CD14-positive monocyte (primary cell): ENCODE measurements at regions not wholly inside any gene's neighbourhood (a gene's known extent, or its start where the extent isn't known, plus 50 kb on each side); places are given as distances from the start of the nearest gene placed in this dataset.
A peak's percentile ranks its signal among the peaks of the same experiment; 100 is the strongest.

Experiments
- DNase-seq, 3 donors: peaks; one replicate each; pipeline ENCODE4 v3.0.0-alpha.2; 2011 to 2022
- H2AFZ ChIP-seq: 2 replicates; pipeline ENCODE4 v1.6.0; 2012; ENCODE audit warnings: mild to moderate bottlenecking, low read depth, low read length, inconsistent platforms; ENCODE audit not compliant: insufficient read depth, poor library complexity, severe bottlenecking
- H3K27ac ChIP-seq, 2 donors: 1 replicate in 1 of 2; 2 replicates in 1 of 2; pipeline ENCODE4 v1.5.1; 2012 to 2013; ENCODE audit warnings: low read length in 2 of 2, control low read depth in 1 of 2, inconsistent platforms in 1 of 2, low read depth in 1 of 2, mild to moderate bottlenecking in 1 of 2
- H3K27me3 ChIP-seq, 2 donors: one replicate each; pipeline versions ENCODE4 v1.6.0 to v1.6.1; 2011 to 2013; ENCODE audit warnings: low read length in 2 of 2; ENCODE audit not compliant: control insufficient read depth in 2 of 2, insufficient read depth in 2 of 2
- H3K36me3 ChIP-seq, 2 donors: replicated peaks in 1 of 2; 1 replicate in 1 of 2; 2 replicates in 1 of 2; pipeline versions ENCODE4 v1.5.1 to v1.6.1; 2012 to 2013; ENCODE audit warnings: low read length in 2 of 2, control low read depth in 1 of 2, inconsistent platforms in 1 of 2, mild to moderate bottlenecking in 1 of 2; ENCODE audit not compliant: insufficient read depth in 2 of 2, control insufficient read depth in 1 of 2
- H3K4me1 ChIP-seq, 2 donors: 1 replicate in 1 of 2; 2 replicates in 1 of 2; pipeline versions ENCODE4 v1.5.1 to v1.6.1; 2012 to 2013; ENCODE audit warnings: low read length in 2 of 2, control low read depth in 1 of 2, inconsistent platforms in 1 of 2, mild to moderate bottlenecking in 1 of 2, moderate library complexity in 1 of 2; ENCODE audit not compliant: insufficient read depth in 2 of 2, control insufficient read depth in 1 of 2
- H3K4me2 ChIP-seq: replicated peaks from 2 replicates; pipeline ENCODE3; 2012; ENCODE audit warnings: low read length, moderate library complexity, mild to moderate bottlenecking; ENCODE audit not compliant: poor library complexity, severe bottlenecking; ENCODE audit errors: extremely low read depth
- H3K4me3 ChIP-seq, 3 experiments: fragments of 200-600 bp in 1 of 3; sonication (generic) in 1 of 3; replicated peaks in 1 of 3; 1 replicate in 2 of 3; 2 replicates in 1 of 3; pipeline ENCODE4 v1.5.1; 2011 to 2013; ENCODE audit warnings: low read length in 3 of 3, mild to moderate bottlenecking in 3 of 3, control low read depth in 2 of 3, low read depth in 2 of 3, inconsistent platforms in 1 of 3, moderate library complexity in 1 of 3
- H3K79me2 ChIP-seq: 2 replicates; pipeline ENCODE4 v1.6.0; 2012; ENCODE audit warnings: mild to moderate bottlenecking, control low read depth, inconsistent platforms, low read length, moderate library complexity; ENCODE audit not compliant: insufficient read depth
- H3K9ac ChIP-seq: 2 replicates; pipeline ENCODE4 v1.6.0; 2017; ENCODE audit warnings: low read length, mild to moderate bottlenecking; ENCODE audit not compliant: insufficient read depth, poor library complexity, severe bottlenecking
- H3K9me3 ChIP-seq, 2 donors: replicated peaks in 1 of 2; 1 replicate in 1 of 2; 2 replicates in 1 of 2; pipeline versions ENCODE4 v1.5.1 to v1.6.1; 2012 to 2013; ENCODE audit warnings: low read length in 2 of 2, control low read depth in 1 of 2; ENCODE audit not compliant: control insufficient read depth in 1 of 2, insufficient read depth in 1 of 2
- H4K20me1 ChIP-seq: 2 replicates; pipeline ENCODE4 v1.6.0; 2012; ENCODE audit warnings: mild to moderate bottlenecking, low read length, control low read depth, moderate library complexity; ENCODE audit not compliant: insufficient read depth
- H3K27ac Mint-ChIP-seq, 7 donors: one replicate each; pipeline ENCODE4 v1.8.0; 2020; ENCODE audit warnings: mild to moderate bottlenecking in 7 of 7, mixed read lengths in 7 of 7, moderate library complexity in 6 of 7, inconsistent platforms in 2 of 7
- H3K27me3 Mint-ChIP-seq, 3 donors: one replicate each; pipeline ENCODE4 v1.8.0; 2021 to 2022; ENCODE audit warnings: low read depth in 3 of 3, mild to moderate bottlenecking in 3 of 3, mixed read lengths in 3 of 3, moderate library complexity in 3 of 3, inconsistent platforms in 1 of 3
- H3K36me3 Mint-ChIP-seq, 2 donors: one replicate each; pipeline ENCODE4 v1.8.0; 2020; ENCODE audit warnings: mixed read lengths in 2 of 2, inconsistent platforms in 1 of 2, mild to moderate bottlenecking in 1 of 2
- H3K4me1 Mint-ChIP-seq: one replicate; pipeline ENCODE4 v1.8.0; 2020; ENCODE audit warnings: mild to moderate bottlenecking, mixed read lengths
- H3K4me3 Mint-ChIP-seq, 2 donors: one replicate each; pipeline ENCODE4 v1.8.0; 2020; ENCODE audit warnings: mild to moderate bottlenecking in 2 of 2, mixed read lengths in 2 of 2, moderate library complexity in 1 of 2
- H3K9me3 Mint-ChIP-seq, 7 donors: one replicate each; pipeline ENCODE4 v1.8.0; 2020 to 2022; ENCODE audit warnings: mixed read lengths in 7 of 7, mild to moderate bottlenecking in 6 of 7, moderate library complexity in 6 of 7, inconsistent platforms in 2 of 7
- WGBS: methylation state at CpG from one replicate; pipeline ENCODE4 v1.1.5; 2013; ENCODE audit warnings: missing lambda C conversion rate; ENCODE audit not compliant: insufficient coverage; 5-methylcytosine and 5-hydroxymethylcytosine counted together
- intact Hi-C, 2 donors: fragments of 100-400 bp; cut with micrococcal nuclease; formaldehyde crosslinking; loops; one replicate each; pipeline versions ENCODE4 v1.15.0 to v1.15.1; 2023
- TF ChIP-seq, protein P1 (sequence below): fragments of 200-600 bp; IDR thresholded peaks from one replicate; pipeline ENCODE4 v1.8.0; 2022; ENCODE audit warnings: antibody characterized with exemption, mild to moderate bottlenecking

DNA sequence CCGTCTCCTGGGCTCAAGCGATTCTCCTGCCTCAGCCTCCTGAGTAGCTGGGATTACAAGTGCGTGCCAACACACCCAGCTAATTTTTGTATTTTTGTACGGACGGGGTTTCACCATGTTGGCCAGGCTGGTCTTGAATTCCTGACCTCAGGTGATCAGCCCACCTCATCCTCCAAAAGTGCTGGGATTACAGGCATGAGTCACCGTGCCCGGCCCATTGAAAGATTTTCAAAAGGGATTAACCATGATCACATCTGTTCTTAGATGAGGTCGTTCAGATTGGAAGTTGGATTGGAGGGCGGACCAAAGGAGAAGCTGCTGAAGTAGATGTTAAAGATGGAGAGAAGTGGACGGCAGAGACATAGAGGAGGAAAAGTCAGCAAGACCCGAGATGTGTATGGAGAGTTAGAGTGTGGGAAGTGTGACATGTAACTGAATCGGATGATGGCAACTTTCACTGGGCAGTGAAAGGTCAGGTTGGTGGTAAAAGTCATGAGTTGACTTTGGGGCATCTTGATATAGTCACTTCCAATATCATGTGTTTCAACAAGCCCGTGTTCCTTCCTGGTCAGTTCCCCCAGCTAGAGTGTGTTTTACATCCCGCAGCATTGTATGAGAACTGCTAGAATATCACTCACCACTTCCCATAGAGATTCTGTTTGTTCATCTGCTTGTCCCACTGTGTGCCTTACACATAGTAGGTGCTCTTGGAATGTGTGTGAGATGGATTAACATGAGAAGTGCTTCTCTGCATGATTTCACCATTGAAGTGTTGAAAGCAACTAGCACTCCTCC lies 54.4 kb upstream of the TINAGL1 start:
- 99% methylated on average over 7 of the region's 14 CpGs for WGBS
- Histone ChIP-seq H3K79me2 (no peaks in the 10 kb centered on the region), H4K20me1 (no peaks in the 10 kb centered on the region), H3K9me3 (no peaks in the 10 kb centered on the region), H3K27ac (peak overlapping the region; percentile 100), H2AFZ (no peak overlapping the region), H3K4me2 (no peak overlapping the region), H3K9ac (no peak overlapping the region), H3K27me3 (no peaks in the 10 kb centered on the region), H3K4me1 (peaks cover 52 to 60% of the 10 kb centered on the region in 2 donors), H3K4me3 (no peak overlapping the region), H3K36me3 (no peaks in the 10 kb centered on the region)
- TF ChIP-seq, protein P1, sequence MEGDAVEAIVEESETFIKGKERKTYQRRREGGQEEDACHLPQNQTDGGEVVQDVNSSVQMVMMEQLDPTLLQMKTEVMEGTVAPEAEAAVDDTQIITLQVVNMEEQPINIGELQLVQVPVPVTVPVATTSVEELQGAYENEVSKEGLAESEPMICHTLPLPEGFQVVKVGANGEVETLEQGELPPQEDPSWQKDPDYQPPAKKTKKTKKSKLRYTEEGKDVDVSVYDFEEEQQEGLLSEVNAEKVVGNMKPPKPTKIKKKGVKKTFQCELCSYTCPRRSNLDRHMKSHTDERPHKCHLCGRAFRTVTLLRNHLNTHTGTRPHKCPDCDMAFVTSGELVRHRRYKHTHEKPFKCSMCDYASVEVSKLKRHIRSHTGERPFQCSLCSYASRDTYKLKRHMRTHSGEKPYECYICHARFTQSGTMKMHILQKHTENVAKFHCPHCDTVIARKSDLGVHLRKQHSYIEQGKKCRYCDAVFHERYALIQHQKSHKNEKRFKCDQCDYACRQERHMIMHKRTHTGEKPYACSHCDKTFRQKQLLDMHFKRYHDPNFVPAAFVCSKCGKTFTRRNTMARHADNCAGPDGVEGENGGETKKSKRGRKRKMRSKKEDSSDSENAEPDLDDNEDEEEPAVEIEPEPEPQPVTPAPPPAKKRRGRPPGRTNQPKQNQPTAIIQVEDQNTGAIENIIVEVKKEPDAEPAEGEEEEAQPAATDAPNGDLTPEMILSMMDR: no peak
- no peak for DNase-seq
- Mint-ChIP-seq H3K27me3 (peaks cover 0 to 2% (median 0%) of the 10 kb centered on the region in 3 donors), H3K36me3 (peaks cover 4 to 8% of the 10 kb centered on the region in 2 donors), H3K4me1 (peaks cover 49% of the 10 kb centered on the region), H3K9me3 (peaks cover 0 to 8% (median 4%) of the 10 kb centered on the region in 7 donors), H3K4me3 (no peak overlapping the region), H3K27ac (peak overlapping the region; percentile 98 to 100 (median 99))
- intact Hi-C loops: loop anchor here (2.0 kb wide), 1 partner anchor 39 kb away; no protein-coding TSS in a partner anchor

DNA sequence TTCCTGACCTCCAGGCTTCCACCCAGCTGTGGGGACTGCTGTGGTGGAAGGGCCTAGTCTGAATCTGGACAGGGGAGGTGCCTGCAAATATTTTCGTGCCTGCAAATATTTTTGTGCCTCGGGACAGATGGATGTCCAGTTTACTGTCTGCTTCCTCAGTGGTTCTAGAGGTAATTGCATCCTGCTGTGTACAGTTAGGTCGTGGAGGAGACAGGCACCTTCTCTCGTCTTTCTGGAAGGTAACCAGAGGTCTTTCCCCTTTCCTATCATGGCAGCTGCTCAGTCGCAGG lies 53.8 kb upstream of the TINAGL1 start:
- Histone ChIP-seq H3K79me2 (no peaks in the 10 kb centered on the region), H3K4me3 (peak overlapping the region in 1 of 3 experiments; percentile 7), H3K9me3 (no peaks in the 10 kb centered on the region), H3K27ac (peak overlapping the region; percentile 100), H3K4me1 (peaks cover 52 to 60% of the 10 kb centered on the region in 2 donors), H3K36me3 (no peaks in the 10 kb centered on the region), H2AFZ (no peak overlapping the region), H4K20me1 (no peaks in the 10 kb centered on the region), H3K27me3 (no peaks in the 10 kb centered on the region), H3K4me2 (no peak overlapping the region), H3K9ac (no peak overlapping the region)
- peaks cover 49% of the 10 kb centered on the region for H3K4me1 Mint-ChIP-seq
- peak overlapping the region; percentile 98 to 100 (median 99) for H3K27ac Mint-ChIP-seq
- DNase-seq: no peak
- peaks cover 4 to 8% of the 10 kb centered on the region in 2 donors for H3K36me3 Mint-ChIP-seq
- 30% methylated on average over 2 of the region's 5 CpGs for WGBS
- peaks cover 0 to 2% (median 0%) of the 10 kb centered on the region in 3 donors for H3K27me3 Mint-ChIP-seq
- intact Hi-C loops: loop anchor here (2.0 kb wide), 1 partner anchor 40 kb away; no protein-coding TSS in a partner anchor
- H3K9me3 Mint-ChIP-seq: peaks cover 0 to 8% (median 4%) of the 10 kb centered on the region in 7 donors
- TF ChIP-seq, protein P1: no peak
- H3K4me3 Mint-ChIP-seq: peak overlapping the region in 1 of 2 donors; percentile 38
